GM19452 (cell line): ENCODE measurements at regions not wholly inside any gene's neighbourhood (a gene's known extent, or its start where the extent isn't known, plus 50 kb on each side); places are given as distances from the start of the nearest gene placed in this dataset.

Experiments used
- ATAC-seq: cut with Tn5 transposase; IDR thresholded peaks from one replicate; pipeline ENCODE4 v1.9.1; 2021; ENCODE audit not compliant: unreplicated experiment

DNA sequence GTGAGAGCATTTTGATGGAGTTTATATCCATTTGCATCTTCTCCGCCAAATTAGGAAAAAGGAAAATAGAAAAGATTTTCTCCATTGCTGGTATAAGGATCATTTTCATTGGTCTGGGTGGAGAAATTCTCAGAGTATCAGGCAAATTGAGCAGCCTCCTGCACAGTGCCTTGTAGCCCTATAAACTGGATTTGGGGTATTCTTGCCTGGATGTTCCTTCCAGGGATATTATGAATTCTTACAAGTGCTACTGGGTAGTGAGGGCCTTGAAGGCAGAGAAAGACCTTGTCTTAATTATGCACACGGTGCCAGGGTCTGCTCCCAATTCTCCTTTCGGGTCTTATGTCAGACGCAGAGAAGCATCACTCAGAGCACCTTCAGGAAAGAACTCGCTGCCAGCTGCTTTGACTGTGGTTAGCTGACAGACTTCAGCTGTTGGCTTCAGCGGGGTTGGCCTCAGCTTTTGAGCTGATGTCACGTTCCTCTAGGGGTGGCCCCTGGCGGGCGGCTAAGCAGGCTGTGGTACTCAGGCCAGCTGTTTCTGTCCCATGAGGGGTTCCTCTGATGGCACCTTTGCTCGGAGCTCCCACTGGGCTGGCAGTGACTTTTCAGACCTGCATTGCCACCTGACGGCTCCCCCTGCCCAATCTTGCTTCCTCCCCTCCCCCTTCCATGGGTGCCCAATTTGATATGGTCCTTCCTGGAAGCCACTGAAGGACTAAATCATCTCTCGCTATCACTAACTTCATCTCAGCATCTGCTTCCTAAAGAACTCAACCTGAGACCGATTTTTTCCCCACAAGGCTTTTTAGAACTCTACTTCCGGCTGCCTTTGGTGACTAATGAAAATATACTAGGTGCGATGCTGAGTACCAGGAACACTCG is 519.5 kb downstream of the BCOR start:
- ATAC-seq = peak; percentile 96

GRCh38 chrX:39580043-39580442 is 517.7 kb downstream of the BCOR start:
- no peak for ATAC-seq

DNA sequence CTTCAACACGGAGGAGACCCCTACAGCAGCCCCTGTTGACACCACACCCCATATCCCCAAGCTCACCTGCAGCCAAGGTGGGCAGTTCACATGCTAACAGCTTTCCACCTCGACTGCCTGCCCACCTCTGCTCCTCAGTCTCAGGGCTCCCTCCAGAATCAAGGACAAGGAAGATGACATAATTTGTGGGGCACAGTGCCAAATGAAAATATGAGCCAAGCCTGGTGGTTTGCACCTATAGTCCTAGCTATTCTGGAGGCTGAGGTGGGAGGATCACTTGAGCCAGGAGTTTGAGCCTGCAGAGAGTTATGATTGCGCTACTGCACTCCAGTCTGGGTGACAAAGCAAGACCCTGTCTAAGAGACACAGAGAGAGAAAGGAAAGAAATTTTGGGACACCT is 516.3 kb downstream of the BCOR start:
- ATAC-seq = no peak

GRCh38 chrX:39582091-39582490 is 515.7 kb downstream of the BCOR start:
- ATAC-seq = no peak

DNA sequence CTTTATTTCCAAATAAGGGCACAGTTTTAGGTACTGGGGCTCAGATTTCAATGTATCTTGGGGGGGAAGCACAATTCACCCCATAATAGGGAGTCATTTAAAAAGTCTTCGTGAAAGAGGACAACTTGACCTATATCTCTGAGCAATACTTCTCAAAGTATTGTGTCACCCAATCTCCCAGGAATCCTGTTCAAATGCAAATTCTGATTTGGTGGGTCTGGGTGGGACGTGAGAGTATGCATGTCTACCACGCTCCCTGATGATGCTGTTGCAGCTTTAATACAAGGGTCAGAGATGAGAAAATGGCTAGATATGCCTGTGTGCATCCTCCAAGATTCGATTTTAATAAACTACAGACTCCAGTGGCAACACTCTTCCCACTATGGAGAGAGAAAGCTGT is 514.8 kb downstream of the BCOR start:
- no peak for ATAC-seq

- ATAC-seq = no peak
Observed at GRCh38 chrX:39585808-39586207, 511.9 kb downstream of the BCOR start.

DNA sequence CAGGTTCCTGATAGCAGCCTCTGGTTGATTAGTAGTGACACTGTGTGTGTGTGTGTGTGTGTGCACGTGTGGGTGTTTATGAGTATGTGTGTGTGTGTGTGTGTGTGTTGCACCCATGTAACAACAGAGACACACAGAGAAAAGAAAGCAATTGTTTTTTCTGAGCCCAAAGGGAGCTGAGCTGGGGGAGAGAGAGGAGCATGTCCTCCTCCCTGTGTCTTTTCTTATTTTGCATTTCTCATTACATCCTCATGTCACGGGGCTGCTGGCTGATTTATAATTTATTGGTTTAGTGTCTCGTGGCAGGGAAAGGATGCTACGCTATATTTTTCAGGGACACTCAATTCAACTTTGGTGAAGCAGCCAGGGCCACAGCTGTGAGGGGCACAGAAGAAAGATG is 511.4 kb downstream of the BCOR start:
- ATAC-seq = no peak

- no peak for ATAC-seq
Observed at GRCh38 chrX:39591099-39591498, 506.7 kb downstream of the BCOR start.

GRCh38 chrX:39592776-39593175 is 505.0 kb downstream of the BCOR start:
- ATAC-seq = no peak

DNA sequence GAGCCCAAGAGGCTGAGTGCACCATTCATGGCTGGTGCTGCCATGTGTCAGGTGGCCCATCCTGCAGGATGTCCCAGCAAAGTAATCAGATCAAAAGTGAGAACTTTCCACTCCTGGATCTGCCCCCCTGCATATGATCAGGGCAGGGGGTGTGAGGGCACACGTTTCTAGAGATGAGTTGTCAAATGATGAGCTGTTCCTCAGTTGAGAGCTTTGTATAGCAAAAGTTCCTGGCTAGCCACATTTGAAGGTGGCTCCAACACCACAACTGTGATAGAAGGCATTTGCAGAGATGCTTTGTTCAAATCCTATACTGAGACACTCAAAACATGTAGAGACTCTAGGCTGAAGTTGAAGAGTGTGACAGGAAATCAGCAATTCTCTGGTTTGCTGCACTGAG is 501.8 kb downstream of the BCOR start:
- no peak for ATAC-seq

DNA sequence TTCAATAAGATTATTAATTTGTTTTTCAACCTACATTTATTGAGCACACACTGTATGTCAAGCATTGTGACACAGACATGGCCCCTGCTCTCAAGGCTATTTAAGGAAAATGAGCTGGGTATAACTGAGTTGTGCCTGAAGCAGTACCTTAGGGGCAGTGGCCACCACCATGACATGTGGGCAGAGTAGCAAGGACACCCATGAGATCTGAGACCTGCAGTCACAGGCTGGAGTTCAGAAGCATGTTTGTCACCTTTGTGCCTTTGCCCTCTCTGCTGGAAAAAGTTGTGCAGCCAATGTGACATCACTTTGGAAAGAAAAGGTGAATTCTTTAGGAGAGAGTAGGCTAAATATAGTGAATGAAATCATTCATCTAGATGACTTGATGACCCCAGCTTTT is 501.3 kb downstream of the BCOR start:
- ATAC-seq = no peak

DNA sequence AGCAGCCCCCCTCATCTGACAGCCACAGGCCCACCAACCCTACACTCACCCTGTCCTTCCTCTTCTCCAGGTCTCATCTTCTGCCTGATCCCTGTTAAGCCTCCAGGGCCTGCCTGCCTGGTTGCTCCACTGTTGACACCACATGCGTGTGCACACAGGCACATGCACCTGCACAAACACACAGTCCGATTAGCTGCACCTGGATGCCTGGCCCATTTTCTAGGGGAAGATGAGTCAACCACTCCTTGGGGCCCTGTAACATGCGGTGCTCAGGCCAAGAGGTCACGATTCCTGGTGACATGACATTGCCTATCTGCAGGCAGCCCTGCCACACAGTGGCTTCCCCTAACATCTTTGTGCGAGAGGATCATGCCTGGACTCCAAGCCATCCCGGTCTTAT is 498.4 kb downstream of the BCOR start:
- no peak for ATAC-seq

DNA sequence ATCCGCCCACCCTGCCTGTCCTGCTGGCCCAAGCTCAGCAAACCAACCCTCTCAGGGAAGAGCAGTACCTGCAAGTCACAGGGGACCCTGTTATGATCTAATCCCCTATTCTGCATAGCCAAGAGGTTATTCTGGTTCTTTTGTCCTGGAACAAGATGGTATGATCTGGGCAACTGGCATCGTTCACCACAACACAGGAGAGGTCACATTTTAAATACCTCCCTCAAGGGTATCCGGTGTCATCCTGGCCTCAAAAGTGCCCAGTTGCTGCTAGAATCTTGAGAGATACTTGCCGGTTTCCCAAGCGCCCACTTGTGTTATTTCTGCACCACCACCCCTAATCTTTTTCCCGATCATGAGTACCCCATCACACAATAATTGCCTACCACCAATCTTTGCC is 497.5 kb downstream of the BCOR start:
- no peak for ATAC-seq

DNA sequence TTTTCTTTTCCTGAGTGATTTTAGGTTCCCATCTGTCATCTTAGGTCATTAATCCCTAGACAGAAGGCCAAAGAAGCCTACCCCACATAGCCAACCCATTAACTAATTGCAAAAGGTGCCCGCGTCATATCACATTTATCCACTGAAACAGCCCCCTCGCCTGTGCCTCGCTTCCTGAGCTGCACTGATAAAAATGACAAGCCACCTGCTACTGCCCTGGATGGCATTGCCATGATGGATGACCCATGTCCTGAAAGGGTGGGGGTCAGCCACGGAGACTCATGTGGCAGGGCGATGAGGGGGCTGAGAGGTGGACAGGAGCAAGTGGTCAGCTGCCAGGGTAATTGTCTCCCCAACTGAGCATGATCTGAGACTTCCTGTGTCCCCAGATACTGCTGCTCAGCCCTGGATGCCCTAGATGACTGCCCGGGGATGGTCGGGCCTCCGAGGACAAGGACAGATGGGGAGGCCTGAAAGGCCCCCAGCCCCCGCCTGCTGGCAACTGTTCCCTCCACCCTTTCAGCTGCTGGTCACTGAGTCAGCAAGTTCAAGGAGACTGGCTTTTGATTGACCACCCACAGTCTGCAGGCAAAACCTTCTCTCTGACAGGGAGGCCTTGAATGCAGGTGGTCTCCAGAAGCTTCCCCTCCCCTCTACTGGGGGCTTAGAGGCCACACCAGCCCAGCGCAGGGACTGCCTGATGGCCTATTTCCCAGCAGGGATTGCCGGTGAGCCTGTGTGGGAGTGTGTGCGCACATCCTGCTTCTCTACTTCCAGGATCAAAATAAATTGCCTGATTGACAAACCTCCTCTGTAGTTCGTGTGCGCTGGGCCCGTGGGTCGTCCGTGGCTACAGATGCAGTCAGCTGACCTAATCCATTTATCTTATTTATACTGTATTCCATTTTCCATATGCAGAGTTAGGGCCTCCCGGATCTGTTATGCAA is 496.3 kb downstream of the BCOR start:
- ATAC-seq = no peak

DNA sequence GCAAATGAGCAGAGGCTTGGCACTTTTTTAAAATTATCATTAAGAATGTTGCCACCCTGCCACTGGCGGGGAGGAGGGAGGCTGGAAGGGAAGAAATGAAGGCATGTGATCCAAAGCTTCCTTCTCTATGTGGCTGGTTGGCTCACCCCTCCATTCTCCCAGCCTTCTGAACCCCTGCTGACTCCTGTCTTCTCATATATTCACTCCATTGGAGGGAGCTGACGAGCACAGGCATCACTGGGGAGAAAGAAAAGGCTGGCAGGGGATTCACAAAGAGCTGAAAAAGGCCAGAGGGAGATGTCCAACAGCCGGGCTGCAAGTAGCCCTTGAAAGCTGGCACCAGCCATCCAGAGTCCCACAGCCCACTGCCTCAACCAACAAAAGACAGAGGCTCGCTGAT is 495.6 kb downstream of the BCOR start:
- ATAC-seq = no peak

- ATAC-seq = no peak
Observed at GRCh38 chrX:39603230-39603629, 494.5 kb downstream of the BCOR start.

- ATAC-seq = no peak
Observed at GRCh38 chrX:39605183-39605582, 492.6 kb downstream of the BCOR start.

GRCh38 chrX:39605866-39606265 is 491.9 kb downstream of the BCOR start:
- ATAC-seq = no peak

DNA sequence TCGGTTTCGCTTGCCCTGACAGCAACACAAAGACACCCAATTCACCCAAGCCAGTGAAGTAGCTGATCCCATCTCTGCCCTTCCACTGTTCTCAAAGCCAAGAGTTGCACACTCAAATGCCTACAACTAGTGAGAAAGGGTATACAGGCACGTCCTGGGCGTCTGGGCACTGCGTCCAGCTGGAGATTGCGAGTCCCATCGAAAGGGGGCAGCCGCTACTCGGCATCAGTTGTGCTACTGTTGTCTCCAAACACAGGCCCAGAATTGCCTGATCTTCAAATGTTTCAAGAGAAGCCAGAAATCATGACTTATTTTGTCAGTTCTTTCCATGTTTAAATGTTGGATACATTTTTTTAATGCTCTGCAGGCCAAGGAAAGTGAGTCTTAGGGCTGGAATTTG is 487.8 kb downstream of the BCOR start:
- no peak for ATAC-seq

- no peak for ATAC-seq
Observed at GRCh38 chrX:39611468-39611867, 486.3 kb downstream of the BCOR start.

DNA sequence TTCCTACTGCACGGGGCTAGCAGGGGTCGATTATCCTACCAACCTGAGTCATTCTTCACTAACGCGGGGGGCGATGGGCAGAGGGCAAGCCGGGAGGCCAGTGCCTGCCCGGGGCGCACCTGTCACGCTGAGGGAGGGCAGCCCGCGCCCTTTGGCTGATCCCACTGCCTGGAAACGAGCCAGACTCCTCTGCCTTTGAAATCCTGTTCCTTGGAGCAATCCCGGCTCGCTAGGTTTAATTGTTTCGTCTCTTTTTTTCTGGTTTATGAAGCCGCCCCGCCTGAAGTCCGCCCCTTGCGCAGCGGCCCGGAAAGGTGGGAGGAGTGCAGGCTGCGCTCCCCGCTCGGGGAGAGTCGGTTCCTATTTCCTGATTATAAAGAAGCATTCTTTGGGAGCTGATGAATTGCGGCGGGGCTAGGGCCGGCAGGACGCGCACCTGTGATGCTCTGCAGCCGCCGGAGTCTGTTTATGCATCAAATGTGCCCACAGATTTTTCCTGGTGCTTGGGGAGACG is 484.2 kb downstream of the BCOR start:
- no peak for ATAC-seq
